Right lobe of liver (tissue), 4 donors: ENCODE measurements at regions not wholly inside any gene's neighbourhood (a gene's known extent, or its start where the extent isn't known, plus 50 kb on each side); places are given as distances from the start of the nearest gene placed in this dataset.

ENCODE experiments used
- CTCF ChIP-seq, 4 donors: fragments of 200-600 bp in 3 of 4; fragments of 450-650 bp in 1 of 4; IDR thresholded peaks; one replicate each; pipeline versions ENCODE4 v1.5.1 to v1.8.0; 2016 to 2022; ENCODE audit warnings: antibody characterized with exemption in 4 of 4, mild to moderate bottlenecking in 2 of 4
- POLR2A ChIP-seq: fragments of 450-650 bp; IDR thresholded peaks from one replicate; pipeline ENCODE4 v1.6.1; 2017; ENCODE audit warnings: antibody characterized with exemption, mild to moderate bottlenecking
- donor health status: DM: no; HTN: no; CAD: no.
- donor health status: DM: no; HTN: no; CAD: no.
- donor health status: DM: no; HTN: yes; CAD: no.

- TF ChIP-seq CTCF (IDR thresholded peaks at IDR 0.05) = no peak
- no peak for TF ChIP-seq POLR2A
These were observed 92.5 kb downstream of the TLR4 start for GRCh38 chr9:117796681-117797080.
